ENCODE measurements at regions not wholly inside any gene's neighbourhood (a gene's known extent, or its start where the extent isn't known, plus 50 kb on each side); places are given as distances from the start of the nearest gene placed in this dataset.

GRCh38 chr13:50415428-50415827 lies 400.2 kb downstream of the KCNRG start:
- H3K36me3 ChIP-seq (ENCODE audit: control insufficient read depth, insufficient read depth, low read length) = no peaks in the 10 kb centered on the region
- no peak overlapping the region for H3K9ac ChIP-seq (ENCODE audit: insufficient read depth, low read length)
- H3K4me2 ChIP-seq (ENCODE audit: extremely low read depth, insufficient read depth, low read length) = no peak overlapping the region
- H3K27me3 ChIP-seq (ENCODE audit: control insufficient read depth, insufficient read depth, low read length) = no peaks in the 10 kb centered on the region
- H3K79me2 ChIP-seq (ENCODE audit: control insufficient read depth, insufficient read depth, low read length) = no peaks in the 10 kb centered on the region
- TF ChIP-seq EZH2 (IDR thresholded peaks at IDR 0.05; ENCODE audit: low read length, missing control alignments) = no peak
- no peak overlapping the region for H2AFZ ChIP-seq (ENCODE audit: low read length)
- H4K20me1 ChIP-seq (ENCODE audit: control insufficient read depth, extremely low read depth, insufficient read depth, low read length) = no peaks in the 10 kb centered on the region
- DNase-seq (ENCODE audit: low read depth in 2 of 2) = peak in 1 of 2 donors; percentile 81
- H3K9me3 ChIP-seq (ENCODE audit: control insufficient read depth, insufficient read depth, low read depth, low read length) = no peaks in the 10 kb centered on the region
- peaks cover 24% of the 10 kb centered on the region for H3K4me1 ChIP-seq (ENCODE audit: control insufficient read depth, extremely low read depth, insufficient read depth, low read length)
- H3K4me3 ChIP-seq (replicated peaks in 1 of 4; ENCODE audit: control extremely low read depth in 1 of 4, insufficient read depth in 1 of 4, low read depth in 3 of 4, low read length in 4 of 4) = no peak overlapping the region
- no peak overlapping the region for H3K27ac ChIP-seq (ENCODE audit: insufficient read depth, low read length)

- no peaks in the 10 kb centered on the region for H3K27me3 ChIP-seq (ENCODE audit: control insufficient read depth, insufficient read depth, low read length)
- no peak for DNase-seq (ENCODE audit: low read depth in 2 of 2)
Measured at GRCh38 chr13:50417597-50417996, 402.4 kb downstream of the KCNRG start.

GRCh38 chr13:50419331-50419865 lies 404.2 kb downstream of the KCNRG start:
- Histone ChIP-seq H2AFZ (ENCODE audit: low read length) (peak overlapping the region; percentile 45), H3K4me1 (ENCODE audit: control insufficient read depth, extremely low read depth, insufficient read depth, low read length) (peaks cover 16% of the 10 kb centered on the region), H3K27ac (ENCODE audit: insufficient read depth, low read length) (no peak overlapping the region), H3K4me2 (ENCODE audit: extremely low read depth, insufficient read depth, low read length) (peak overlapping the region; percentile 72), H4K20me1 (ENCODE audit: control insufficient read depth, extremely low read depth, insufficient read depth, low read length) (no peaks in the 10 kb centered on the region), H3K4me3 (replicated peaks in 1 of 4; ENCODE audit: control extremely low read depth in 1 of 4, insufficient read depth in 1 of 4, low read depth in 3 of 4, low read length in 4 of 4) (peak overlapping the region in 1 of 4 experiments; percentile 19), H3K79me2 (ENCODE audit: control insufficient read depth, insufficient read depth, low read length) (no peaks in the 10 kb centered on the region), H3K36me3 (ENCODE audit: control insufficient read depth, insufficient read depth, low read length) (no peaks in the 10 kb centered on the region), H3K9me3 (ENCODE audit: control insufficient read depth, insufficient read depth, low read depth, low read length) (no peaks in the 10 kb centered on the region), H3K27me3 (ENCODE audit: control insufficient read depth, insufficient read depth, low read length) (no peaks in the 10 kb centered on the region), H3K9ac (ENCODE audit: insufficient read depth, low read length) (no peak overlapping the region)
- TF ChIP-seq CTCF (conservative IDR thresholded peaks at IDR 0.05 in 1 of 2, IDR thresholded peaks at IDR 0.05 in 1 of 2; ENCODE audit: low read depth in 1 of 2, low read length in 2 of 2) = no peak
- TF ChIP-seq EZH2 (IDR thresholded peaks at IDR 0.05; ENCODE audit: low read length, missing control alignments) = no peak
- DNase-seq (ENCODE audit: low read depth in 2 of 2) = peak in 1 of 2 donors; percentile 35

More at GRCh38 chr13:50417597-50417996, 402.4 kb downstream of the KCNRG start:
- H3K4me1 ChIP-seq (ENCODE audit: control insufficient read depth, extremely low read depth, insufficient read depth, low read length) = peaks cover 17% of the 10 kb centered on the region
- H3K9ac ChIP-seq (ENCODE audit: insufficient read depth, low read length) = no peak overlapping the region
- no peak overlapping the region for H3K4me2 ChIP-seq (ENCODE audit: extremely low read depth, insufficient read depth, low read length)
- TF ChIP-seq EZH2 (IDR thresholded peaks at IDR 0.05; ENCODE audit: low read length, missing control alignments) (no peak), CTCF (conservative IDR thresholded peaks at IDR 0.05 in 1 of 2, IDR thresholded peaks at IDR 0.05 in 1 of 2; ENCODE audit: low read depth in 1 of 2, low read length in 2 of 2) (no peak)
- no peaks in the 10 kb centered on the region for H3K79me2 ChIP-seq (ENCODE audit: control insufficient read depth, insufficient read depth, low read length)
- no peak overlapping the region for H3K27ac ChIP-seq (ENCODE audit: insufficient read depth, low read length)
- no peaks in the 10 kb centered on the region for H3K36me3 ChIP-seq (ENCODE audit: control insufficient read depth, insufficient read depth, low read length)
- no peaks in the 10 kb centered on the region for H4K20me1 ChIP-seq (ENCODE audit: control insufficient read depth, extremely low read depth, insufficient read depth, low read length)
- no peaks in the 10 kb centered on the region for H3K9me3 ChIP-seq (ENCODE audit: control insufficient read depth, insufficient read depth, low read depth, low read length)
- no peak overlapping the region for H2AFZ ChIP-seq (ENCODE audit: low read length)
- H3K4me3 ChIP-seq (replicated peaks in 1 of 4; ENCODE audit: control extremely low read depth in 1 of 4, insufficient read depth in 1 of 4, low read depth in 3 of 4, low read length in 4 of 4) = no peak overlapping the region

All from fibroblast of lung (primary cell).